Smooth muscle cell (in vitro differentiated cells): ENCODE measurements at regions not wholly inside any gene's neighbourhood (a gene's known extent, or its start where the extent isn't known, plus 50 kb on each side); places are given as distances from the start of the nearest gene placed in this dataset.

ENCODE experiments used
- DNase-seq: peaks from one replicate; lab custom pipeline; 2025; ENCODE audit not compliant: unreplicated experiment; lab: John Stamatoyannopoulos, UW
- H2AFZ ChIP-seq: fragments of 200-600 bp; sonication (generic); 2 replicates; pipeline ENCODE4 v1.6.0; 2016; ENCODE audit warnings: antibody characterized with exemption, low read depth, mild to moderate bottlenecking
- H3F3A ChIP-seq: fragments of 200-600 bp; sonication (generic); 2 replicates; pipeline ENCODE4 v1.6.0; 2017; ENCODE audit warnings: antibody characterized with exemption, low read depth
- H3K27ac ChIP-seq: fragments of 200-600 bp; sonication (generic); 2 replicates; pipeline ENCODE4 v1.5.1; 2016; ENCODE audit warnings: low read depth, mild to moderate bottlenecking
- H3K27me3 ChIP-seq: fragments of 200-600 bp; sonication (generic); 2 replicates; pipeline ENCODE4 v1.6.1; 2016; ENCODE audit warnings: low read depth, mild to moderate bottlenecking
- H3K36me3 ChIP-seq: fragments of 200-600 bp; sonication (generic); 2 replicates; pipeline ENCODE4 v1.5.1; 2016; ENCODE audit warnings: low read depth
- H3K4me1 ChIP-seq: fragments of 200-600 bp; sonication (generic); 2 replicates; pipeline ENCODE4 v1.5.1; 2016; ENCODE audit warnings: low read depth
- H3K4me2 ChIP-seq: fragments of 200-600 bp; sonication (generic); 2 replicates; pipeline ENCODE4 v1.6.0; 2016; ENCODE audit warnings: mild to moderate bottlenecking
- H3K4me3 ChIP-seq: fragments of 200-600 bp; sonication (generic); 2 replicates; pipeline ENCODE4 v1.5.1; 2016; ENCODE audit warnings: mild to moderate bottlenecking
- H3K79me2 ChIP-seq: fragments of 200-600 bp; sonication (generic); 2 replicates; pipeline ENCODE4 v1.6.0; 2016; ENCODE audit warnings: low read depth, mild to moderate bottlenecking
- H3K9ac ChIP-seq: fragments of 200-600 bp; sonication (generic); 2 replicates; pipeline ENCODE4 v1.6.0; 2016; ENCODE audit warnings: low read depth
- H3K9me3 ChIP-seq: fragments of 200-600 bp; sonication (generic); replicated peaks from 2 replicates; pipeline ENCODE4 v1.5.1; 2016; ENCODE audit warnings: low read depth
- H4K20me1 ChIP-seq: fragments of 200-600 bp; sonication (generic); 2 replicates; pipeline ENCODE4 v1.6.0; 2016; ENCODE audit warnings: low read depth
- WGBS: methylation state at CpG from one replicate; pipeline ENCODE4 v1.1.7; 2016; ENCODE audit warnings: low lambda C conversion rate; 5-methylcytosine and 5-hydroxymethylcytosine counted together
- TF ChIP-seq, protein P1 (sequence below): fragments of 200-600 bp; sonication (generic); IDR thresholded peaks from 2 replicates; pipeline ENCODE4 v1.5.1; 2017; ENCODE audit warnings: borderline replicate concordance, mild to moderate bottlenecking, antibody characterized with exemption; ENCODE audit not compliant: insufficient read depth, poor library complexity, severe bottlenecking

DNA sequence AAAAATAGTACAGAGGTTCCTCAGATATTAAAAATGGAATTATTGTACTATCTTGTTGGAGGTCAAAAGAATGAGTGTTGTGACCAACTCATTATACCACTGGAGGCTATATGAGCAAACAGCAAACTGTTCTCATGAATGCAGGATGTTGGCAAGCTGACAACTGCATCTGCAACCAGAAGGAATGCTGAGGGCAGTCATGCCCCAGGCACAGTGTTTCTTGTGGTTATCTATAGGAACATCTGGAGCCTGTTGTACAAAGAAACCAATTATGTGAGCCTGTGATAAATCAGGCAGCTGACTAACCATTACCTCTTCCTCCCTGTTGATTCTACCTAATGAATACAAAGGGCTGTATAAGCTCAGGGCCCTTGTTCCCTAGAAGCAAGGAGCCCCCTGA, 2057.1 kb downstream of the TP53TG3F start:
- H3K27ac ChIP-seq, result no peak overlapping the region
- H3K4me1 ChIP-seq, result no peaks in the 10 kb centered on the region
- H3F3A ChIP-seq, result no peaks in the 10 kb centered on the region
- H3K36me3 ChIP-seq, result no peaks in the 10 kb centered on the region
- no peak overlapping the region for H2AFZ ChIP-seq
- H4K20me1 ChIP-seq, result no peaks in the 10 kb centered on the region
- TF ChIP-seq, protein P1, sequence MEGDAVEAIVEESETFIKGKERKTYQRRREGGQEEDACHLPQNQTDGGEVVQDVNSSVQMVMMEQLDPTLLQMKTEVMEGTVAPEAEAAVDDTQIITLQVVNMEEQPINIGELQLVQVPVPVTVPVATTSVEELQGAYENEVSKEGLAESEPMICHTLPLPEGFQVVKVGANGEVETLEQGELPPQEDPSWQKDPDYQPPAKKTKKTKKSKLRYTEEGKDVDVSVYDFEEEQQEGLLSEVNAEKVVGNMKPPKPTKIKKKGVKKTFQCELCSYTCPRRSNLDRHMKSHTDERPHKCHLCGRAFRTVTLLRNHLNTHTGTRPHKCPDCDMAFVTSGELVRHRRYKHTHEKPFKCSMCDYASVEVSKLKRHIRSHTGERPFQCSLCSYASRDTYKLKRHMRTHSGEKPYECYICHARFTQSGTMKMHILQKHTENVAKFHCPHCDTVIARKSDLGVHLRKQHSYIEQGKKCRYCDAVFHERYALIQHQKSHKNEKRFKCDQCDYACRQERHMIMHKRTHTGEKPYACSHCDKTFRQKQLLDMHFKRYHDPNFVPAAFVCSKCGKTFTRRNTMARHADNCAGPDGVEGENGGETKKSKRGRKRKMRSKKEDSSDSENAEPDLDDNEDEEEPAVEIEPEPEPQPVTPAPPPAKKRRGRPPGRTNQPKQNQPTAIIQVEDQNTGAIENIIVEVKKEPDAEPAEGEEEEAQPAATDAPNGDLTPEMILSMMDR, result no peak
- H3K4me2 ChIP-seq, result no peak overlapping the region
- DNase-seq, result no peak
- peaks cover 7% of the 10 kb centered on the region for H3K9me3 ChIP-seq
- H3K79me2 ChIP-seq, result no peaks in the 10 kb centered on the region
- H3K4me3 ChIP-seq, result no peak overlapping the region
- no peaks in the 10 kb centered on the region for H3K27me3 ChIP-seq
- no peak overlapping the region for H3K9ac ChIP-seq

DNA sequence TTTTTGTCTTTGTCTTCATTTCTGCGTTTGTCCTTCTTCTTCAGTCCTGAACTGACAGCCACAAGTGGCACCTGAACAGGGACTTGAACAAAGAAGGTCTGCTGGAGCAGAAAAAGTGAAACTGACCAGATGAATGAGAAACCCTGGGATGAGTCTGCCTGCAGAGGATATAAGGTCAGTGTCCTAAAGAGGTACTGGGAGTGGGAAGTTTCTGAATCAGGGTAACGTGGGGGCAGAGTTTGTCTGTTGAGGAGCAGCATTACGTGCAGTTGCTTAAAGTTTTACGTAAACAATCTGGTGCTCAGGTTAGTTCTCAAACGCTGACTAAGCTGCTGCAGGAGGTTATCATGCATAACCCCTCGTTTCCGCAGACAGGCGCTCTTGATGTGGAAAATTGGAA, 2057.6 kb downstream of the TP53TG3F start:
- Histone ChIP-seq H3K9me3 (peaks cover 7% of the 10 kb centered on the region), H3K79me2 (no peaks in the 10 kb centered on the region), H3K4me2 (no peak overlapping the region), H3F3A (no peaks in the 10 kb centered on the region), H2AFZ (no peak overlapping the region), H4K20me1 (no peaks in the 10 kb centered on the region), H3K36me3 (no peaks in the 10 kb centered on the region), H3K27me3 (no peaks in the 10 kb centered on the region), H3K9ac (no peak overlapping the region), H3K4me3 (no peak overlapping the region), H3K4me1 (no peaks in the 10 kb centered on the region), H3K27ac (no peak overlapping the region)
- WGBS, result 61% methylated on average over 8 of the region's 8 CpGs
- TF ChIP-seq, protein P1, result no peak
- DNase-seq, result no peak

DNA sequence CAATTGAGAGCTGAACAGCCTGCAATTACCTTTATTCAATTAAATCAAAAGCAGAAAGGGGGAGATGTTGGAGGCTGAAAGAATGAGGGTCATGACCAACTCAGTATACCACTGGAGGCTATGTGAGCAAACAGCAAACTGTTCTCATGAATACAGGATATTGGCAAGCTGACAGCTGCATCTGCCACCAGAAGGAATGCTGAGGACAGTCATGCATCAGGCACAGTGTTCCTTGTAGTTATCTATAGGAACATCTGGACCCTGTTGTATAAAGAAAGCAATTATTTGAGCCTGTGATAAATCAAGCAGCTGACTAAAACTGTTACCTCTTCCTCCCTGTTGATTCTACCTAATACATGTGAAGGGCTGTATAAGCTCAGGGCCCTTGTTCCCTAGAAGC, 2064.6 kb downstream of the TP53TG3F start:
- H3K36me3 ChIP-seq, result no peaks in the 10 kb centered on the region
- no peaks in the 10 kb centered on the region for H3K4me1 ChIP-seq
- H4K20me1 ChIP-seq, result no peaks in the 10 kb centered on the region
- TF ChIP-seq, protein P1, result no peak
- no peak overlapping the region for H2AFZ ChIP-seq
- DNase-seq, result no peak
- H3K4me2 ChIP-seq, result no peak overlapping the region
- H3K27me3 ChIP-seq, result no peaks in the 10 kb centered on the region
- no peaks in the 10 kb centered on the region for H3F3A ChIP-seq
- H3K9me3 ChIP-seq, result peaks cover 3% of the 10 kb centered on the region
- H3K27ac ChIP-seq, result no peak overlapping the region
- H3K79me2 ChIP-seq, result no peaks in the 10 kb centered on the region
- no peak overlapping the region for H3K4me3 ChIP-seq
- H3K9ac ChIP-seq, result no peak overlapping the region

DNA sequence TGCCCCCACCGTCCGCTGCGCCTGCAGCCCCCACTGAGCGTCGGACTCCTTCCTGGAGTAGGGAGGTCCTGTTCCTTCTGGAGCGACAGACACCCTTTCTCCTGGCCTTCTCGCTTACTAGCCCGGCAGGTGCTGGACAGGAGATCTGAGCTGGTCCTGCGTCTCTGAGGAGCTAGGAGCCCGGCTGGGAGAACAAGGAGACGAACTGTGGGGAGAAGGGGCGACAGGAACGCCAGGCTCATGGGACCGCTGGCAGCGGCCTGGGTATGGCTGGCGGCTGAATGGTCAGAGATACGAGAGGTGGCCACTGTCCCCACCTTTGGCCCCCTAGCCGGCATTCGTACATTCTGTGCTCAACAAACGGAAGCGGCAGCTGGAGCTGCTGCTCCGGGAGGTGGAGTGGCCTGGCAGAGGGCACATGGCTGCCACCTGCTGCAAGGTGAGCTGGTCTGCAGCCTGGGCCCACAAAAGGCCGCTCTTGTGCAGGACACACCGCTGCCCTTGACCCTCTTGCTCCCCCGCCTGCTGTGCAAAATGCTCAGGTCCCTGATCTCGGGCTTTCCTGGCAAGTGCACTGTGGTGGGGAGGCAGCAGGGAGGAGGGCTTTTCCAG, 2066.7 kb downstream of the TP53TG3F start:
- H2AFZ ChIP-seq, result no peak overlapping the region
- H3F3A ChIP-seq, result no peaks in the 10 kb centered on the region
- peaks cover 3% of the 10 kb centered on the region for H3K9me3 ChIP-seq
- H3K4me1 ChIP-seq, result no peaks in the 10 kb centered on the region
- H3K4me3 ChIP-seq, result no peak overlapping the region
- WGBS, result 80% methylated on average over 26 of the region's 26 CpGs
- H3K36me3 ChIP-seq, result no peaks in the 10 kb centered on the region
- H3K4me2 ChIP-seq, result no peak overlapping the region
- no peaks in the 10 kb centered on the region for H3K79me2 ChIP-seq
- H3K27ac ChIP-seq, result no peak overlapping the region
- TF ChIP-seq, protein P1, result no peak
- H3K9ac ChIP-seq, result no peak overlapping the region
- H3K27me3 ChIP-seq, result no peaks in the 10 kb centered on the region
- no peak for DNase-seq
- H4K20me1 ChIP-seq, result no peaks in the 10 kb centered on the region
